HCT116 (cell line): ENCODE measurements at regions not wholly inside any gene's neighbourhood (a gene's known extent, or its start where the extent isn't known, plus 50 kb on each side); places are given as distances from the start of the nearest gene placed in this dataset.

ENCODE experiments used
- CEBPB ChIP-seq: IDR thresholded peaks from 2 replicates; pipeline ENCODE4 v1.6.1; 2012; ENCODE audit warnings: low read depth
- EZH2 ChIP-seq: fragments of 200-600 bp; sonication (generic); IDR thresholded peaks from 2 replicates; pipeline ENCODE4 v1.6.1; 2017; ENCODE audit warnings: antibody characterized with exemption, mixed run types
- POLR2A ChIP-seq: IDR thresholded peaks from 2 replicates; pipeline ENCODE4 v1.7.0; 2011; ENCODE audit warnings: borderline replicate concordance; ENCODE audit not compliant: insufficient read depth, insufficient read length; ENCODE audit errors: extremely low read depth

GRCh38 chr6:74091136-74091793, 395.3 kb downstream of the CD109 start:
- no peak for TF ChIP-seq EZH2
- TF ChIP-seq CEBPB, result no peak
- TF ChIP-seq POLR2A, result no peak
